Liver (tissue), 3 donors: ENCODE measurements at regions not wholly inside any gene's neighbourhood (a gene's known extent, or its start where the extent isn't known, plus 50 kb on each side); places are given as distances from the start of the nearest gene placed in this dataset.

Experiments used
- JUND ChIP-seq, 2 donors: IDR thresholded peaks; 2 replicates each; pipeline ENCODE4 v1.6.1; 2016; ENCODE audit warnings: antibody characterized with exemption in 2 of 2
- TF ChIP-seq, protein P1 (sequence below): fragments of 150-350 bp; IDR thresholded peaks from 2 replicates; pipeline ENCODE4 v1.5.1; 2017; ENCODE audit warnings: improper control_type of control experiment, low read depth, low read length; ENCODE audit not compliant: missing input control
- TF ChIP-seq, protein P2 (sequence below): IDR thresholded peaks from 2 replicates; pipeline ENCODE4 v1.6.1; 2016; ENCODE audit warnings: antibody characterized with exemption, mild to moderate bottlenecking
- donor health status: healthy.
- donor health status: healthy.

GRCh38 chr6:21496706-21497105 lies 96.8 kb upstream of the SOX4 start:
- TF ChIP-seq, protein P1, sequence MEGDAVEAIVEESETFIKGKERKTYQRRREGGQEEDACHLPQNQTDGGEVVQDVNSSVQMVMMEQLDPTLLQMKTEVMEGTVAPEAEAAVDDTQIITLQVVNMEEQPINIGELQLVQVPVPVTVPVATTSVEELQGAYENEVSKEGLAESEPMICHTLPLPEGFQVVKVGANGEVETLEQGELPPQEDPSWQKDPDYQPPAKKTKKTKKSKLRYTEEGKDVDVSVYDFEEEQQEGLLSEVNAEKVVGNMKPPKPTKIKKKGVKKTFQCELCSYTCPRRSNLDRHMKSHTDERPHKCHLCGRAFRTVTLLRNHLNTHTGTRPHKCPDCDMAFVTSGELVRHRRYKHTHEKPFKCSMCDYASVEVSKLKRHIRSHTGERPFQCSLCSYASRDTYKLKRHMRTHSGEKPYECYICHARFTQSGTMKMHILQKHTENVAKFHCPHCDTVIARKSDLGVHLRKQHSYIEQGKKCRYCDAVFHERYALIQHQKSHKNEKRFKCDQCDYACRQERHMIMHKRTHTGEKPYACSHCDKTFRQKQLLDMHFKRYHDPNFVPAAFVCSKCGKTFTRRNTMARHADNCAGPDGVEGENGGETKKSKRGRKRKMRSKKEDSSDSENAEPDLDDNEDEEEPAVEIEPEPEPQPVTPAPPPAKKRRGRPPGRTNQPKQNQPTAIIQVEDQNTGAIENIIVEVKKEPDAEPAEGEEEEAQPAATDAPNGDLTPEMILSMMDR = no peak
- TF ChIP-seq, protein P2, sequence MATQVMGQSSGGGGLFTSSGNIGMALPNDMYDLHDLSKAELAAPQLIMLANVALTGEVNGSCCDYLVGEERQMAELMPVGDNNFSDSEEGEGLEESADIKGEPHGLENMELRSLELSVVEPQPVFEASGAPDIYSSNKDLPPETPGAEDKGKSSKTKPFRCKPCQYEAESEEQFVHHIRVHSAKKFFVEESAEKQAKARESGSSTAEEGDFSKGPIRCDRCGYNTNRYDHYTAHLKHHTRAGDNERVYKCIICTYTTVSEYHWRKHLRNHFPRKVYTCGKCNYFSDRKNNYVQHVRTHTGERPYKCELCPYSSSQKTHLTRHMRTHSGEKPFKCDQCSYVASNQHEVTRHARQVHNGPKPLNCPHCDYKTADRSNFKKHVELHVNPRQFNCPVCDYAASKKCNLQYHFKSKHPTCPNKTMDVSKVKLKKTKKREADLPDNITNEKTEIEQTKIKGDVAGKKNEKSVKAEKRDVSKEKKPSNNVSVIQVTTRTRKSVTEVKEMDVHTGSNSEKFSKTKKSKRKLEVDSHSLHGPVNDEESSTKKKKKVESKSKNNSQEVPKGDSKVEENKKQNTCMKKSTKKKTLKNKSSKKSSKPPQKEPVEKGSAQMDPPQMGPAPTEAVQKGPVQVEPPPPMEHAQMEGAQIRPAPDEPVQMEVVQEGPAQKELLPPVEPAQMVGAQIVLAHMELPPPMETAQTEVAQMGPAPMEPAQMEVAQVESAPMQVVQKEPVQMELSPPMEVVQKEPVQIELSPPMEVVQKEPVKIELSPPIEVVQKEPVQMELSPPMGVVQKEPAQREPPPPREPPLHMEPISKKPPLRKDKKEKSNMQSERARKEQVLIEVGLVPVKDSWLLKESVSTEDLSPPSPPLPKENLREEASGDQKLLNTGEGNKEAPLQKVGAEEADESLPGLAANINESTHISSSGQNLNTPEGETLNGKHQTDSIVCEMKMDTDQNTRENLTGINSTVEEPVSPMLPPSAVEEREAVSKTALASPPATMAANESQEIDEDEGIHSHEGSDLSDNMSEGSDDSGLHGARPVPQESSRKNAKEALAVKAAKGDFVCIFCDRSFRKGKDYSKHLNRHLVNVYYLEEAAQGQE = no peak
- TF ChIP-seq JUND (IDR thresholded peaks at IDR 0.05) = no peak
